IMR-90 (cell line): ENCODE measurements at regions not wholly inside any gene's neighbourhood (a gene's known extent, or its start where the extent isn't known, plus 50 kb on each side); places are given as distances from the start of the nearest gene placed in this dataset.

Source experiments
- ATAC-seq: fragments of 200-7000 bp; cut with Tn5 transposase; 2 replicates; pipeline ENCODE4 v1.9.1; 2020; ENCODE audit warnings: low read depth, mild to moderate bottlenecking, moderate library complexity
- BruUV-seq: library from RNA; stranded (reverse); fragments of 400-500 nt; replicated peaks from 2 replicates; lab custom pipeline; 2021; lab: Mats Ljungman, UMichigan
- CTCF ChIA-PET: fragments of 300-600 bp; formaldehyde crosslinking; extraction: SDS; loops from one replicate; lab custom pipeline; 2021; ENCODE audit warnings: antibody characterized with exemption; lab: Yijun Ruan, JAX
- POLR2A ChIA-PET: fragments of 300-600 bp; sonication (Branson Sonifier 250); formaldehyde crosslinking; loops from one replicate; lab custom pipeline; 2022; ENCODE audit warnings: antibody characterized with exemption; ENCODE audit not compliant: unreplicated experiment; lab: Charles Lee
- DNase-seq: peaks from one replicate; pipeline ENCODE4 v3.0.0; 2013
- H2AFZ ChIP-seq: replicated peaks from 2 replicates; pipeline ENCODE3; 2013; ENCODE audit warnings: low read length, mild to moderate bottlenecking; ENCODE audit not compliant: poor library complexity
- H2AK5ac ChIP-seq: 2 replicates; pipeline ENCODE4 v1.6.1; 2013; ENCODE audit warnings: low read depth, low read length, inconsistent platforms
- H2AK9ac ChIP-seq: replicated peaks from 2 replicates; pipeline ENCODE3; 2013; ENCODE audit warnings: mild to moderate bottlenecking, low read depth, low read length, moderate library complexity; ENCODE audit not compliant: poor library complexity
- H2BK120ac ChIP-seq: 2 replicates; pipeline ENCODE4 v1.6.1; 2013; ENCODE audit warnings: low read depth, low read length, inconsistent platforms
- H2BK15ac ChIP-seq: 3 replicates; pipeline ENCODE4 v1.6.1; 2013; ENCODE audit warnings: low read depth, low read length, inconsistent platforms
- H2BK20ac ChIP-seq: 2 replicates; pipeline ENCODE4 v1.6.1; 2013; ENCODE audit warnings: low read depth, mild to moderate bottlenecking, inconsistent platforms, low read length, moderate library complexity
- H2BK5ac ChIP-seq: 2 replicates; pipeline ENCODE4 v1.6.1; 2013; ENCODE audit warnings: mild to moderate bottlenecking, low read depth, low read length, inconsistent platforms; ENCODE audit not compliant: poor library complexity, severe bottlenecking
- H3K14ac ChIP-seq: replicated peaks from 2 replicates; pipeline ENCODE4 v1.6.1; 2013; ENCODE audit warnings: low read depth, low read length, inconsistent platforms
- H3K18ac ChIP-seq: 2 replicates; pipeline ENCODE4 v1.6.1; 2013; ENCODE audit warnings: low read depth, low read length, control low read depth
- H3K23ac ChIP-seq: 2 replicates; pipeline ENCODE4 v1.6.1; 2013; ENCODE audit warnings: low read depth, low read length, inconsistent platforms
- H3K27ac ChIP-seq: 2 replicates; pipeline ENCODE4 v1.5.1; 2013; ENCODE audit warnings: mild to moderate bottlenecking, control low read depth, low read length; ENCODE audit not compliant: insufficient read depth
- H3K27me3 ChIP-seq: 2 replicates; pipeline ENCODE4 v1.6.1; 2013; ENCODE audit warnings: low read length; ENCODE audit not compliant: control insufficient read depth, insufficient read depth
- H3K36me3 ChIP-seq: 2 replicates; pipeline ENCODE4 v1.6.1; 2013; ENCODE audit warnings: low read length, mixed read lengths; ENCODE audit not compliant: control insufficient read depth, insufficient read depth
- H3K4ac ChIP-seq: 2 replicates; pipeline ENCODE4 v1.6.1; 2013; ENCODE audit warnings: low read depth, low read length, inconsistent platforms
- H3K4me1 ChIP-seq: 2 replicates; pipeline ENCODE4 v1.6.1; 2013; ENCODE audit warnings: low read length, mixed read lengths; ENCODE audit not compliant: control insufficient read depth, insufficient read depth
- H3K4me2 ChIP-seq: 2 replicates; pipeline ENCODE4 v1.6.1; 2013; ENCODE audit warnings: low read depth, mild to moderate bottlenecking, control low read depth, low read length, moderate library complexity
- H3K4me3 ChIP-seq: 2 replicates; pipeline ENCODE4 v1.5.1; 2013; ENCODE audit warnings: low read depth, mild to moderate bottlenecking, control low read depth, low read length, moderate library complexity; ENCODE audit not compliant: insufficient read depth
- H3K56ac ChIP-seq: 2 replicates; pipeline ENCODE4 v1.6.1; 2013; ENCODE audit warnings: low read length, inconsistent platforms; ENCODE audit not compliant: insufficient read depth; ENCODE audit errors: extremely low read depth
- H3K79me1 ChIP-seq, 2 experiments: 2 replicates each; pipeline ENCODE4 v1.6.1; 2013; ENCODE audit warnings: low read length in 2 of 2, inconsistent platforms in 1 of 2, low read depth in 1 of 2
- H3K9ac ChIP-seq: 2 replicates; pipeline ENCODE4 v1.6.1; 2013; ENCODE audit warnings: low read depth, low read length, control low read depth
- H3K9me1 ChIP-seq: 2 replicates; pipeline ENCODE4 v1.6.1; 2013; ENCODE audit warnings: low read length, inconsistent platforms; ENCODE audit not compliant: insufficient read depth
- H3K9me3 ChIP-seq: 2 replicates; pipeline ENCODE4 v1.6.1; 2013; ENCODE audit warnings: low read length; ENCODE audit not compliant: control insufficient read depth, insufficient read depth
- H4K20me1 ChIP-seq: 2 replicates; pipeline ENCODE4 v1.6.1; 2013; ENCODE audit warnings: low read length, inconsistent platforms; ENCODE audit not compliant: insufficient read depth
- H4K5ac ChIP-seq: 2 replicates; pipeline ENCODE4 v1.6.1; 2013; ENCODE audit warnings: mild to moderate bottlenecking, low read depth, low read length, control low read depth
- H4K8ac ChIP-seq, 2 experiments: 2 replicates each; pipeline ENCODE4 v1.6.1; 2013; ENCODE audit warnings: low read depth in 2 of 2, low read length in 2 of 2, control low read depth in 1 of 2, inconsistent platforms in 1 of 2
- H4K91ac ChIP-seq: 2 replicates; pipeline ENCODE4 v1.6.1; 2013; ENCODE audit warnings: low read depth, low read length, inconsistent platforms; ENCODE audit not compliant: insufficient read depth
- BHLHE40 ChIP-seq: fragments of 150-350 bp; IDR thresholded peaks from 2 replicates; pipeline ENCODE4 v1.6.1; 2016; ENCODE audit warnings: mild to moderate bottlenecking, low read depth, low read length
- MAFK ChIP-seq: IDR thresholded peaks from 2 replicates; pipeline ENCODE4 v1.6.1; 2012; ENCODE audit warnings: low read depth, low read length, improper control_type of control experiment
- MAZ ChIP-seq: IDR thresholded peaks from 2 replicates; pipeline ENCODE4 v1.6.1; 2012; ENCODE audit warnings: low read depth, mild to moderate bottlenecking, low read length, improper control_type of control experiment, moderate library complexity, borderline replicate concordance
- MXI1 ChIP-seq: IDR thresholded peaks from 2 replicates; pipeline ENCODE4 v1.6.1; 2012; ENCODE audit warnings: low read depth, mild to moderate bottlenecking, low read length, moderate library complexity, borderline replicate concordance
- RAD21 ChIP-seq: IDR thresholded peaks from 2 replicates; pipeline ENCODE4 v1.6.1; 2012; ENCODE audit warnings: low read length, improper control_type of control experiment
- RCOR1 ChIP-seq: IDR thresholded peaks from 2 replicates; pipeline ENCODE4 v1.6.1; 2012; ENCODE audit warnings: mild to moderate bottlenecking, low read length, improper control_type of control experiment; ENCODE audit not compliant: insufficient replicate concordance
- RFX5 ChIP-seq: IDR thresholded peaks from 2 replicates; pipeline ENCODE4 v1.8.0; 2012; ENCODE audit warnings: low read depth, mild to moderate bottlenecking, low read length, moderate library complexity
- SMC3 ChIP-seq: fragments of 150-350 bp; IDR thresholded peaks from 2 replicates; pipeline ENCODE4 v1.6.1; 2016; ENCODE audit warnings: low read depth, mild to moderate bottlenecking, antibody characterized with exemption, low read length, moderate library complexity
- WGBS, 2 experiments: methylation state at CpG; one replicate each; pipeline versions ENCODE4 v1.1.5 to v1.1.7; 2013; ENCODE audit warnings: missing lambda C conversion rate in 2 of 2; ENCODE audit not compliant: insufficient read length in 1 of 2; ENCODE audit errors: extremely low coverage in 2 of 2; 5-methylcytosine and 5-hydroxymethylcytosine counted together
- dilution Hi-C: fragments of 300-500 bp; cut with HindIII; formaldehyde crosslinking; loops from one replicate; pipeline ENCODE4 v1.14.3; 2018; ENCODE audit warnings: low sequenced_read_pairs; ENCODE audit not compliant: unreplicated experiment
- in situ Hi-C: fragments of 300-500 bp; cut with MboI; formaldehyde crosslinking; loops from 3 replicates; pipeline ENCODE4 v1.14.3; 2019; ENCODE audit warnings: low sequenced_read_pairs, inconsistent platforms, mixed read lengths
- intact Hi-C: fragments of 100-400 bp; cut with micrococcal nuclease; formaldehyde crosslinking; loops from 2 replicates; pipeline ENCODE4 v1.10.0; 2022
- TF ChIP-seq, protein P1 (sequence below): conservative IDR thresholded peaks from 2 replicates; pipeline ENCODE4 v1.5.1; 2012; ENCODE audit warnings: mild to moderate bottlenecking, low read depth, low read length, improper control_type of control experiment
- TF ChIP-seq, protein P2 (sequence below): fragments of 150-350 bp; IDR thresholded peaks from 2 replicates; pipeline ENCODE4 v1.6.1; 2017; ENCODE audit warnings: mild to moderate bottlenecking, antibody characterized with exemption, low read length, low read depth
- TF ChIP-seq, protein P3 (sequence below): fragments of 150-350 bp; IDR thresholded peaks from 2 replicates; pipeline ENCODE4 v1.6.1; 2016; ENCODE audit warnings: low read depth, mild to moderate bottlenecking, low read length, moderate library complexity, borderline replicate concordance

DNA sequence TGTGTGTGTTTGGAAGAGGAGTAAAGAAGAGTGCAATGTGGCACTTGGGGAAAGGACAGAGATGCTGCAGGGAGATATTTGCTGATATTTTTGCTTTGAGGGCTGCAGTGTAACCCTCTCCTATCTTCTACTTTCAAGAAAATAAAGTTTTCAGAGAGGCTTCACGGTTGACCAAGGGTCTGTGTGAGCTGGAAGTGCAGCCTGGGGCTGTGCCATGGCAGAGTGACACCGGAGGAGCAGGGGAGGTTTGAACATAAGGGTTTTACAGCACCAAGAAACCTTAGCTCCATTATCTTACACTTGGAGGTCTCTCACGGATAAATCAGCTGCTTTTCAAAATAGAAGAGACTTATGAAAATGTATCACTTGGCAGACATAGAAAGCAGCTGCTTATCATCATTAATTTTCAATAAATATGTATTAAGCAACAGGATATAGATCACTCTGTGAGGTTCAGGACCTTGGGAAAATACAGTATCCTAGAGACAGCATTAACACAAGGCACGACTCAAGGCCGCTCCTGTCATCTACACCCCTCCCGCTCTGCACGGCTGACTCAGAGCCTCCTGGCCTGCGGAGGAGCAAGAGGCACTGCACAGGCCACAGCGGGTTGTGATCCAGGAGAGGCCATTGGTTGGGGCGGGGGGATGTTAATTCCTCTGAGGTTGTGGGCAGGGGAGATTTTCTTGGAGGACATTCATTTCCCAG is 127.8 kb downstream of the COPS8 start (continued):
- TF ChIP-seq, protein P1, sequence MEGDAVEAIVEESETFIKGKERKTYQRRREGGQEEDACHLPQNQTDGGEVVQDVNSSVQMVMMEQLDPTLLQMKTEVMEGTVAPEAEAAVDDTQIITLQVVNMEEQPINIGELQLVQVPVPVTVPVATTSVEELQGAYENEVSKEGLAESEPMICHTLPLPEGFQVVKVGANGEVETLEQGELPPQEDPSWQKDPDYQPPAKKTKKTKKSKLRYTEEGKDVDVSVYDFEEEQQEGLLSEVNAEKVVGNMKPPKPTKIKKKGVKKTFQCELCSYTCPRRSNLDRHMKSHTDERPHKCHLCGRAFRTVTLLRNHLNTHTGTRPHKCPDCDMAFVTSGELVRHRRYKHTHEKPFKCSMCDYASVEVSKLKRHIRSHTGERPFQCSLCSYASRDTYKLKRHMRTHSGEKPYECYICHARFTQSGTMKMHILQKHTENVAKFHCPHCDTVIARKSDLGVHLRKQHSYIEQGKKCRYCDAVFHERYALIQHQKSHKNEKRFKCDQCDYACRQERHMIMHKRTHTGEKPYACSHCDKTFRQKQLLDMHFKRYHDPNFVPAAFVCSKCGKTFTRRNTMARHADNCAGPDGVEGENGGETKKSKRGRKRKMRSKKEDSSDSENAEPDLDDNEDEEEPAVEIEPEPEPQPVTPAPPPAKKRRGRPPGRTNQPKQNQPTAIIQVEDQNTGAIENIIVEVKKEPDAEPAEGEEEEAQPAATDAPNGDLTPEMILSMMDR, result no peak

GRCh38 chr2:237214030-237214675 is 128.5 kb downstream of the COPS8 start:
- Histone ChIP-seq H4K8ac (peak overlapping the region; percentile 85 to 97), H3K4me3 (no peak overlapping the region), H4K5ac (peak overlapping the region; percentile 95), H3K9me1 (peaks cover 37% of the 10 kb centered on the region), H2AK9ac (peak overlapping the region; percentile 25), H3K14ac (peak overlapping the region; percentile 79), H2BK120ac (peak overlapping the region; percentile 97), H2BK5ac (peak overlapping the region; percentile 89), H3K56ac (peak overlapping the region; percentile 56; the same call in 1 of the 2 replicates), H3K9ac (peak overlapping the region; percentile 47), H3K27me3 (no peaks in the 10 kb centered on the region), H3K4ac (peak overlapping the region; percentile 95), H3K23ac (peak overlapping the region; percentile 70), H4K91ac (peak overlapping the region; percentile 91), H4K20me1 (no peaks in the 10 kb centered on the region), H2AFZ (peak overlapping the region; percentile 56), H3K79me1 (peaks cover 0 to 31% of the 10 kb centered on the region in 2 experiments; a peak in 3 of 4 replicates), H2BK15ac (peak overlapping the region; percentile 99), H3K9me3 (no peaks in the 10 kb centered on the region), H3K4me2 (peak overlapping the region; percentile 16; the same call in 1 of the 2 replicates), H3K36me3 (no peaks in the 10 kb centered on the region), H2BK20ac (peak overlapping the region; percentile 90), H2AK5ac (peak overlapping the region; percentile 98), H3K4me1 (peaks cover 13% of the 10 kb centered on the region), H3K18ac (peak overlapping the region; percentile 95), H3K27ac (peak overlapping the region; percentile 96)
- in situ Hi-C loops, result no loop called here
- CTCF ChIA-PET, result no interaction called here
- 13% methylated on average over 1 of the region's 8 CpGs; no CpG with 5 or more reads in 1 of the 2 experiments for WGBS, 2 experiments
- POLR2A ChIA-PET, result no interaction called here
- BruUV-seq, result no TSS peak
- intact Hi-C loops, result no loop called here
- DNase-seq, result peak; percentile 44
- peak; percentile 16 for ATAC-seq
- dilution Hi-C loops, result no loop called here
- TF ChIP-seq MAZ (no peak), RAD21 (no peak), RCOR1 (no peak), RFX5 (no peak), MAFK (no peak), SMC3 (no peak), MXI1 (no peak), BHLHE40 (no peak)
- TF ChIP-seq, protein P2, sequence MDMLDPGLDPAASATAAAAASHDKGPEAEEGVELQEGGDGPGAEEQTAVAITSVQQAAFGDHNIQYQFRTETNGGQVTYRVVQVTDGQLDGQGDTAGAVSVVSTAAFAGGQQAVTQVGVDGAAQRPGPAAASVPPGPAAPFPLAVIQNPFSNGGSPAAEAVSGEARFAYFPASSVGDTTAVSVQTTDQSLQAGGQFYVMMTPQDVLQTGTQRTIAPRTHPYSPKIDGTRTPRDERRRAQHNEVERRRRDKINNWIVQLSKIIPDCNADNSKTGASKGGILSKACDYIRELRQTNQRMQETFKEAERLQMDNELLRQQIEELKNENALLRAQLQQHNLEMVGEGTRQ, result no peak
- TF ChIP-seq, protein P3, sequence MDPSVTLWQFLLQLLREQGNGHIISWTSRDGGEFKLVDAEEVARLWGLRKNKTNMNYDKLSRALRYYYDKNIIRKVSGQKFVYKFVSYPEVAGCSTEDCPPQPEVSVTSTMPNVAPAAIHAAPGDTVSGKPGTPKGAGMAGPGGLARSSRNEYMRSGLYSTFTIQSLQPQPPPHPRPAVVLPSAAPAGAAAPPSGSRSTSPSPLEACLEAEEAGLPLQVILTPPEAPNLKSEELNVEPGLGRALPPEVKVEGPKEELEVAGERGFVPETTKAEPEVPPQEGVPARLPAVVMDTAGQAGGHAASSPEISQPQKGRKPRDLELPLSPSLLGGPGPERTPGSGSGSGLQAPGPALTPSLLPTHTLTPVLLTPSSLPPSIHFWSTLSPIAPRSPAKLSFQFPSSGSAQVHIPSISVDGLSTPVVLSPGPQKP, result no peak
